ENCODE measurements at regions not wholly inside any gene's neighbourhood (a gene's known extent, or its start where the extent isn't known, plus 50 kb on each side); places are given as distances from the start of the nearest gene placed in this dataset.

- TF ChIP-seq CTCF (IDR thresholded peaks at IDR 0.05) (no peak), POLR2A (IDR thresholded peaks at IDR 0.05) (no peak)
These were observed 56.2 kb upstream of the LRRTM4 start for GRCh38 chr2:77578354-77578753.

All from testis (tissue), 2 donors.